ENCODE measurements at regions not wholly inside any gene's neighbourhood (a gene's known extent, or its start where the extent isn't known, plus 50 kb on each side); places are given as distances from the start of the nearest gene placed in this dataset.

- H3K9ac ChIP-seq (ENCODE audit: low read depth, low read length, poor library complexity, severe bottlenecking), result no peak overlapping the region
- no peaks in the 10 kb centered on the region for H3K4me1 ChIP-seq (ENCODE audit: insufficient read depth, low read length, poor library complexity, severe bottlenecking)
- peaks cover 17% of the 10 kb centered on the region; the same call in 1 of the 2 replicates for H3K9me3 ChIP-seq (ENCODE audit: insufficient read depth, low read depth, low read length)
- H2AFZ ChIP-seq (ENCODE audit: low read length), result no peak overlapping the region
- H3K4me3 ChIP-seq (ENCODE audit: low read length, poor library complexity, severe bottlenecking), result no peak overlapping the region
- no peaks in the 10 kb centered on the region for H3F3A ChIP-seq (ENCODE audit: low read depth)
- H3K9me2 ChIP-seq (replicated peaks; ENCODE audit: low read depth, low read length), result no peaks in the 10 kb centered on the region
- no peaks in the 10 kb centered on the region for H3K27me3 ChIP-seq (ENCODE audit: insufficient read depth, low read length, poor library complexity, severe bottlenecking)
- TF ChIP-seq CTCF (conservative IDR thresholded peaks at IDR 0.05; ENCODE audit: low read length) (no peak), EZH2phosphoT487 (IDR thresholded peaks at IDR 0.05; ENCODE audit: borderline replicate concordance) (no peak)
- H4K20me1 ChIP-seq (ENCODE audit: insufficient read depth, low read length, poor library complexity, severe bottlenecking), result no peaks in the 10 kb centered on the region
- no peaks in the 10 kb centered on the region for H3K36me3 ChIP-seq (ENCODE audit: insufficient read depth, low read length)
- H3K79me2 ChIP-seq (ENCODE audit: insufficient read depth, low read length), result no peaks in the 10 kb centered on the region
- H3K4me2 ChIP-seq (ENCODE audit: low read depth, low read length, poor library complexity, severe bottlenecking), result no peak overlapping the region
Measured at GRCh38 chr22:47629791-47630655, 867.6 kb downstream of the TBC1D22A start.

- Histone ChIP-seq H3K27me3 (ENCODE audit: insufficient read depth, low read length, poor library complexity, severe bottlenecking) (no peaks in the 10 kb centered on the region), H3K4me2 (ENCODE audit: low read depth, low read length, poor library complexity, severe bottlenecking) (no peak overlapping the region), H3K9me3 (ENCODE audit: insufficient read depth, low read depth, low read length) (peaks cover 21% of the 10 kb centered on the region; the same call in 1 of the 2 replicates), H3K4me3 (ENCODE audit: low read length, poor library complexity, severe bottlenecking) (no peak overlapping the region), H2AFZ (ENCODE audit: low read length) (no peak overlapping the region), H3K9ac (ENCODE audit: low read depth, low read length, poor library complexity, severe bottlenecking) (no peak overlapping the region), H3K9me2 (replicated peaks; ENCODE audit: low read depth, low read length) (no peaks in the 10 kb centered on the region), H3K4me1 (ENCODE audit: insufficient read depth, low read length, poor library complexity, severe bottlenecking) (no peaks in the 10 kb centered on the region), H4K20me1 (ENCODE audit: insufficient read depth, low read length, poor library complexity, severe bottlenecking) (no peaks in the 10 kb centered on the region), H3K36me3 (ENCODE audit: insufficient read depth, low read length) (no peaks in the 10 kb centered on the region), H3K79me2 (ENCODE audit: insufficient read depth, low read length) (no peaks in the 10 kb centered on the region), H3F3A (ENCODE audit: low read depth) (no peaks in the 10 kb centered on the region)
- TF ChIP-seq EZH2phosphoT487 (IDR thresholded peaks at IDR 0.05; ENCODE audit: borderline replicate concordance), result no peak
- TF ChIP-seq CTCF (conservative IDR thresholded peaks at IDR 0.05; ENCODE audit: low read length), result no peak
Measured at GRCh38 chr22:47629273-47629711, 866.8 kb downstream of the TBC1D22A start.

GRCh38 chr22:47628477-47629272 lies 866.2 kb downstream of the TBC1D22A start:
- TF ChIP-seq CTCF (conservative IDR thresholded peaks at IDR 0.05; ENCODE audit: low read length) (no peak), EZH2phosphoT487 (IDR thresholded peaks at IDR 0.05; ENCODE audit: borderline replicate concordance) (no peak)
- Histone ChIP-seq H3K4me1 (ENCODE audit: insufficient read depth, low read length, poor library complexity, severe bottlenecking) (no peaks in the 10 kb centered on the region), H3K9ac (ENCODE audit: low read depth, low read length, poor library complexity, severe bottlenecking) (no peak overlapping the region), H3K4me3 (ENCODE audit: low read length, poor library complexity, severe bottlenecking) (no peak overlapping the region), H3K9me3 (ENCODE audit: insufficient read depth, low read depth, low read length) (peaks cover 21% of the 10 kb centered on the region; the same call in 1 of the 2 replicates), H3K4me2 (ENCODE audit: low read depth, low read length, poor library complexity, severe bottlenecking) (no peak overlapping the region), H3K9me2 (replicated peaks; ENCODE audit: low read depth, low read length) (no peaks in the 10 kb centered on the region), H4K20me1 (ENCODE audit: insufficient read depth, low read length, poor library complexity, severe bottlenecking) (no peaks in the 10 kb centered on the region), H3F3A (ENCODE audit: low read depth) (no peaks in the 10 kb centered on the region), H2AFZ (ENCODE audit: low read length) (no peak overlapping the region), H3K36me3 (ENCODE audit: insufficient read depth, low read length) (no peaks in the 10 kb centered on the region), H3K79me2 (ENCODE audit: insufficient read depth, low read length) (no peaks in the 10 kb centered on the region), H3K27me3 (ENCODE audit: insufficient read depth, low read length, poor library complexity, severe bottlenecking) (no peaks in the 10 kb centered on the region)
